ENCODE measurements at regions not wholly inside any gene's neighbourhood (a gene's known extent, or its start where the extent isn't known, plus 50 kb on each side); places are given as distances from the start of the nearest gene placed in this dataset.

DNA sequence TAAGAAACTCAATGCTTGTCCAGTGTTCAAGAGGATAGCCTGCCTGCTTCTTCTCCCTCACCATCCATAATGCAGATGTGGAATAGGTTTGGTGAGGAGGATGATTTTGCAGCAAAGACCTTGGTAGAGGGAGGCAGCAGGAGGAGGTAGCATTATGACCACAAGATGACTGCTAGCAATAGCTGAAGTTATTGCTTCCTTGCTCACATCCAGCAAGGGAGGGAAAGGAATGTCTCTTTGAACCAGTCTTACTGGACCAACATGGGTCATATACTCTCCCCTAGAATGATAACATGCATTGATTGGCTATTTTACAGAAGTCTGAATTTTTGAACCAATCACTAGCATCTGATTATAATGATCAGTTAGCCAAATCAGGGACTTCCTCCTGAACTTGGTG, 607.6 kb downstream of the EBF1 start:
- TF ChIP-seq, protein P1, sequence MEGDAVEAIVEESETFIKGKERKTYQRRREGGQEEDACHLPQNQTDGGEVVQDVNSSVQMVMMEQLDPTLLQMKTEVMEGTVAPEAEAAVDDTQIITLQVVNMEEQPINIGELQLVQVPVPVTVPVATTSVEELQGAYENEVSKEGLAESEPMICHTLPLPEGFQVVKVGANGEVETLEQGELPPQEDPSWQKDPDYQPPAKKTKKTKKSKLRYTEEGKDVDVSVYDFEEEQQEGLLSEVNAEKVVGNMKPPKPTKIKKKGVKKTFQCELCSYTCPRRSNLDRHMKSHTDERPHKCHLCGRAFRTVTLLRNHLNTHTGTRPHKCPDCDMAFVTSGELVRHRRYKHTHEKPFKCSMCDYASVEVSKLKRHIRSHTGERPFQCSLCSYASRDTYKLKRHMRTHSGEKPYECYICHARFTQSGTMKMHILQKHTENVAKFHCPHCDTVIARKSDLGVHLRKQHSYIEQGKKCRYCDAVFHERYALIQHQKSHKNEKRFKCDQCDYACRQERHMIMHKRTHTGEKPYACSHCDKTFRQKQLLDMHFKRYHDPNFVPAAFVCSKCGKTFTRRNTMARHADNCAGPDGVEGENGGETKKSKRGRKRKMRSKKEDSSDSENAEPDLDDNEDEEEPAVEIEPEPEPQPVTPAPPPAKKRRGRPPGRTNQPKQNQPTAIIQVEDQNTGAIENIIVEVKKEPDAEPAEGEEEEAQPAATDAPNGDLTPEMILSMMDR (IDR thresholded peaks at IDR 0.05), result no peak
- no peak for TF ChIP-seq EP300 (IDR thresholded peaks at IDR 0.05)
- TF ChIP-seq POLR2AphosphoS5 (IDR thresholded peaks at IDR 0.05), result no peak

All from esophagus muscularis mucosa (tissue), 4 donors.